Spleen (tissue), 7 donors: ENCODE measurements at regions not wholly inside any gene's neighbourhood (a gene's known extent, or its start where the extent isn't known, plus 50 kb on each side); places are given as distances from the start of the nearest gene placed in this dataset.

Experiments used
- CTCF ChIP-seq, 11 experiments: fragments of 200-600 bp in 7 of 11; fragments of 450-650 bp in 4 of 11; sonication (generic) in 4 of 11; IDR thresholded peaks in 8 of 11; conservative IDR thresholded peaks in 3 of 11; 1 replicate in 7 of 11; 2 replicates in 4 of 11; pipeline versions ENCODE4 v1.4.0 to v1.8.0; 2016 to 2021; ENCODE audit warnings: antibody characterized with exemption in 11 of 11, inconsistent platforms in 4 of 11, mild to moderate bottlenecking in 1 of 11
- POLR2AphosphoS5 ChIP-seq, 3 donors: sonication (generic); formaldehyde crosslinking; IDR thresholded peaks; one replicate each; pipeline ENCODE4 v1.5.1; 2017; ENCODE audit warnings: antibody characterized with exemption in 3 of 3
- donor health status: DM: no; HTN: no; CAD: no; lungs with moderate emphysema.
- donor health status: DM: no; HTN: no; CAD: no.
- donor health status: DM: no; HTN: no; CAD: no.

DNA sequence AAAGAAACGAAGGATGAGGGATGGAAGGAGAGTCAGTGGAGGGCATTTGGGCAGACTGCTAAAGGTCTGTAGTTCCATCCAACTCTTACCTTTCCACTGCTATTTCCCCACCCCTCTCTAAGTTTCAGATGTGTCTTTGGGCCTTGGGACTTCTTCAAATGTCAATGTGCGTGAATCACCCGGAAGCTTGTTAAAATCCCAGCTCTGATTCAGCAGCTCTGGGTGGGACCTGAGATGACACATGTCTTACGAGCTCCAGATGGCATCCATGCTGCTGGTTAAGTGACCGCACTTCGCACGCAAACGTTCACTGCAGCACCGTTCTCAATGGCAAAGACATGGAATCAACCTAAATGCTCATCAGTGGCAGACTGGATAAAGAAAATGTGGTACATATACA lies 309.9 kb downstream of the VRK1 start:
- no peak for TF ChIP-seq CTCF (IDR thresholded peaks at IDR 0.05 in 8 of 11, conservative IDR thresholded peaks at IDR 0.05 in 3 of 11)
- no peak for TF ChIP-seq POLR2AphosphoS5 (IDR thresholded peaks at IDR 0.05)
